Hematopoietic multipotent progenitor cell treated with erythropoietin and hydrocortisone succinate and interleukin-3 and kit ligand, for 6 days (in vitro differentiated cells): ENCODE measurements at regions not wholly inside any gene's neighbourhood (a gene's known extent, or its start where the extent isn't known, plus 50 kb on each side); places are given as distances from the start of the nearest gene placed in this dataset.

Experiments
- DNase-seq: peaks from one replicate; pipeline ENCODE4 v3.0.0-alpha.2; 2015

GRCh38 chr4:154677300-154677699 is 64.8 kb upstream of the FGG start:
- DNase-seq: no peak

DNA sequence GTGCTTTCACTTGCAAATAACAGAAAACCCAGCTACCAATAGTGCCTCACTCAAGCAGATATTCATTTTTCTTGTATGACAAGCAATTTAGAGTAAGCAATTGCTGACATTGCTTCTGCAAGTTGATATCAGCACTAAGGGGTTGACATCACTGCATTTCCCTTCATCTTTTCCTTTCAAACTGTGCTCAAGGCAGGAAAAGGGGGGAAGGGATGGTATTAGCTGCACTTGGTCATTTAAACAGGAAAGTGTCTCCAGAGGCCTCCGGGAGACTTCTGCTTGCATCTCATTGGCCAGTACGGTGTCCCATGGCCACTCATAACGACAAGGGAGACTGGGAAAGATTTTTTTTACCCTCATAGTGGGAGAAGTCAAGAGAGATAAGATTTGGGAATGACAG is 65.5 kb upstream of the FGG start:
- no peak for DNase-seq

DNA sequence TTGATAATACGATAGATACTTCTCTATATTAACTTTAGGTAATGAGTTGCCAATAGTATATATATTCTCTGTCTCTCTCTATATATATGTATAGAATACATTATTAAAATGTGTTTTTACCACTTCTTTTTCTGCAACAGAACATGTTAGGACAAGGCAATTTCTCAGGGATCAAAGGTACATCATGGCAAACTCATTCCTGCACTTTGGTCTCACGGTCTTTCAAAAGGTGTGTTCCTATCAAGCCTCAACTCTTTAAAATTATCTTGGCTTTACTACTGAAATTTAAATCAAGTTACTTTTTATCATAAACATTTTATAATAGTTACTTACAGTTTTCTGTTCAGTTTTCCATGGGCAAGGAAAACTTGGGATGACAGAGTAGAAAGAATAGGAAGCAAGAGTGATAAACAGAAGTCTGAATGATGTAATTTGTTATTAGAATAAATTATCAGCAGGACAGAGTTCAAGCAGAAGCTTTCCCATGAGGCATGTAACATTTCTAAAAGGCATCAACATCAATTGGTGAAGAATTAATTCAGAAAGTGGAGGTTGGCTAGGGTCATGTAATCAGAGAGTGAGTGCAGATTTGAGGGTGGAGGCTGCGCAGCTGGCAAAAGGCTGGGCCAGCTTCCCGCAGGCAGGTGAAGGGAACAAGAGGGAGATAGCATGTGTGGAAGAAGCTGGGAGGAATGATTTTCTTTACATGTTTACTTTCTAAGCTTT is 59.7 kb upstream of the LRAT start:
- no peak for DNase-seq

DNA sequence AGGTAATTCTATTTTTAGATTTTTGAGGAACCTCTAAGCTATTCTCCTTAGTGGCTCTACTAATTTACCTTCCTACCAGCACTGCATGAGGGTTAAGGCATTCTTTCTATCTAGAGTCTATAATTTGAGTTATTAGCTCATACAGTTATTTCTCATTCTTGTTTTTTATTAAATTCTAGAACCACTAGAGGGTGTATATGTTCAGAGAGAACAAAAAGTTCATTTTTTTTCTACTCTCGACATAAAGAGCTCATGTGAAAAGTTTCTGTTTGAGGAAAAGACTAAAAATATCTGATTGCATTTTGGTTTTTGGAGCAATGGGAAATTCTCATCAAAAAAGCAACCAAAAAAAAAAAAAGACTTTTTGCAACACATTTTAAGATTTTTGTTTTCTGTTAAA is 57.0 kb upstream of the LRAT start:
- peak; percentile 17 for DNase-seq

DNA sequence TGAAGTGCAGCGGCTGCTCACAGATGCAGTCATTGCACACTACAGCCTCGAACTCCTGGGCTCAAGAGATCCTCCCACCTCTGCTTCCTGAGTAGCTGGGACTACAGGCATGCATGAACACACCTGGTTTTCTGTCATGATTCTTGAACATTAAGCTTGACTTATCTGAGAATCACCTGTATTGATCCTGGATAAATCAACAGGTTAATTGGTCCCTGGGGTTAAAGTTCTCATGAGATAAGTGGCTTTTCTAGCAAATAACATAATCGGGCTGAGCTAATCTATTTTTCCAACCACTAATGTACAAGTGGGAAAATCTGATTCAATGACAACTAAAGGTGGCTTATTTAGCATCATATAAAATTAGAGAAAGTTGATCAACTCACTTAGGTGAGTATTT is 56.0 kb upstream of the LRAT start:
- no peak for DNase-seq

DNA sequence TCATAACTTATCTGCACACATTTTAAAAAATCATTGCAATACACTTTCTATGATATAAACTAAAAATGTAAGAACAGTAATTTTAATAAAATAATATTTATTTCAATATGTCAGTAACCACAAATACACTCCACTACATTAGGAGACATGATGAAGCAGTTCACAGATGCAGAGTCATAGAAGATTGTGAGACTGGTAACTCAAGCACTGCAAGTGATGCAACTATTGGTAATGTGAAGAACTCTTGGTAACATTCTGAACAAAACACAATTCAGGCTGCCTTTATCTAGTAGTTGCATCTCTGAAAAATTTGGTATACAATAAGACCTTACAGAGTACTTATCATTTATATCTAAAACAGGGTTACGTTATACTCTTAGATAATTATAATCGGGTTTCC is 52.6 kb upstream of the LRAT start:
- no peak for DNase-seq

GRCh38 chr4:154692304-154692818 is 51.4 kb upstream of the LRAT start:
- DNase-seq: no peak
